H9 (cell line): ENCODE measurements at regions not wholly inside any gene's neighbourhood (a gene's known extent, or its start where the extent isn't known, plus 50 kb on each side); places are given as distances from the start of the nearest gene placed in this dataset.

Experiments used
- DNase-seq: peaks from one replicate; pipeline ENCODE4 v3.0.0-alpha.2; 2017
- H2AFZ ChIP-seq: one replicate; pipeline ENCODE4 v1.6.1; 2013; ENCODE audit warnings: mild to moderate bottlenecking, low read length, control low read depth, moderate library complexity
- H2AK5ac ChIP-seq: 2 replicates; pipeline ENCODE4 v1.6.1; 2013; ENCODE audit warnings: low read length, control low read depth, mixed read lengths; ENCODE audit not compliant: insufficient read length
- H2BK120ac ChIP-seq: one replicate; pipeline ENCODE4 v1.6.1; 2013; ENCODE audit warnings: low read depth, mild to moderate bottlenecking, low read length, control low read depth, inconsistent platforms; ENCODE audit not compliant: poor library complexity, severe bottlenecking
- H2BK12ac ChIP-seq: 2 replicates; pipeline ENCODE4 v1.6.1; 2013; ENCODE audit warnings: low read length, control low read depth, mixed read lengths, low read depth; ENCODE audit not compliant: insufficient read length
- H2BK15ac ChIP-seq: 2 replicates; pipeline ENCODE4 v1.6.1; 2013; ENCODE audit warnings: low read depth, low read length, control low read depth
- H2BK20ac ChIP-seq: one replicate; pipeline ENCODE4 v1.6.1; 2013; ENCODE audit warnings: low read depth, mild to moderate bottlenecking, low read length, control low read depth, inconsistent platforms; ENCODE audit not compliant: poor library complexity, severe bottlenecking
- H2BK5ac ChIP-seq: 2 replicates; pipeline ENCODE4 v1.6.1; 2013; ENCODE audit warnings: low read length, control low read depth, mixed read lengths; ENCODE audit not compliant: insufficient read length
- H3K14ac ChIP-seq: 2 replicates; pipeline ENCODE4 v1.6.1; 2013; ENCODE audit warnings: low read length, control low read depth; ENCODE audit not compliant: insufficient read depth
- H3K18ac ChIP-seq: 2 replicates; pipeline ENCODE4 v1.6.1; 2013; ENCODE audit warnings: low read depth, mild to moderate bottlenecking, mixed read lengths, low read length, control low read depth; ENCODE audit not compliant: insufficient read length
- H3K23ac ChIP-seq: 2 replicates; pipeline ENCODE4 v1.6.1; 2013; ENCODE audit warnings: low read length, control low read depth, mixed read lengths, low read depth; ENCODE audit not compliant: insufficient read length
- H3K23me2 ChIP-seq: 2 replicates; pipeline ENCODE4 v1.6.1; 2013; ENCODE audit warnings: low read depth, mild to moderate bottlenecking, mixed read lengths, low read length, control low read depth; ENCODE audit not compliant: insufficient read length, poor library complexity, severe bottlenecking
- H3K27ac ChIP-seq: 2 replicates; pipeline ENCODE4 v1.5.1; 2013; ENCODE audit warnings: low read length, control low read depth, mixed read lengths, low read depth; ENCODE audit not compliant: insufficient read length
- H3K27me3 ChIP-seq: 2 replicates; pipeline ENCODE4 v1.6.1; 2013; ENCODE audit warnings: low read length, control low read depth, inconsistent platforms; ENCODE audit not compliant: insufficient read depth
- H3K4ac ChIP-seq: 2 replicates; pipeline ENCODE4 v1.6.1; 2013; ENCODE audit warnings: low read depth, mild to moderate bottlenecking, control low read depth, inconsistent platforms, low read length, moderate library complexity
- H3K4me1 ChIP-seq: 2 replicates; pipeline ENCODE4 v1.6.1; 2013; ENCODE audit warnings: low read length, control low read depth, inconsistent platforms; ENCODE audit not compliant: insufficient read depth
- H3K4me2 ChIP-seq: 2 replicates; pipeline ENCODE4 v1.6.1; 2013; ENCODE audit warnings: low read length, control low read depth, mixed read lengths; ENCODE audit not compliant: insufficient read length, insufficient read depth
- H3K56ac ChIP-seq: 2 replicates; pipeline ENCODE4 v1.6.1; 2013; ENCODE audit warnings: low read depth, mild to moderate bottlenecking, mixed read lengths, low read length, control low read depth; ENCODE audit not compliant: insufficient read length
- H3K79me1 ChIP-seq: 2 replicates; pipeline ENCODE4 v1.6.1; 2013; ENCODE audit warnings: low read depth, mild to moderate bottlenecking, moderate library complexity, low read length, control low read depth, inconsistent platforms; ENCODE audit not compliant: insufficient read depth, poor library complexity, severe bottlenecking
- H3K79me2 ChIP-seq: 2 replicates; pipeline ENCODE4 v1.6.1; 2013; ENCODE audit warnings: low read length, control low read depth, inconsistent platforms; ENCODE audit not compliant: insufficient read depth
- H3K9ac ChIP-seq: 2 replicates; pipeline ENCODE4 v1.6.1; 2013; ENCODE audit warnings: low read length, control low read depth, mixed read lengths; ENCODE audit not compliant: insufficient read length; ENCODE audit errors: extremely low read depth
- H3K9me3 ChIP-seq: one replicate; pipeline ENCODE4 v1.6.1; 2013; ENCODE audit warnings: low read depth, low read length, inconsistent platforms; ENCODE audit not compliant: control insufficient read depth
- H3T11ph ChIP-seq: one replicate; pipeline ENCODE4 v1.6.1; 2013; ENCODE audit warnings: mild to moderate bottlenecking, low read length, control low read depth, inconsistent platforms
- H4K20me1 ChIP-seq: one replicate; pipeline ENCODE4 v1.6.1; 2013; ENCODE audit not compliant: control insufficient read depth, insufficient read length, insufficient read depth
- H4K5ac ChIP-seq: 2 replicates; pipeline ENCODE4 v1.6.1; 2013; ENCODE audit warnings: low read depth, mild to moderate bottlenecking, mixed read lengths, low read length, control low read depth; ENCODE audit not compliant: insufficient read length
- H4K8ac ChIP-seq: replicated peaks from 2 replicates; pipeline ENCODE4 v1.6.1; 2013; ENCODE audit warnings: low read length, control low read depth, mixed read lengths, low read depth; ENCODE audit not compliant: insufficient read length
- H4K91ac ChIP-seq: 2 replicates; pipeline ENCODE4 v1.6.1; 2013; ENCODE audit warnings: low read depth, mild to moderate bottlenecking, moderate library complexity, mixed read lengths, low read length, control low read depth; ENCODE audit not compliant: insufficient read length
- H3K27ac Mint-ChIP-seq, 3 experiments: 2 replicates in 2 of 3; 3 replicates in 1 of 3; pipeline ENCODE4 v1.8.0; 2020 to 2021; ENCODE audit warnings: mixed read lengths in 3 of 3, mild to moderate bottlenecking in 1 of 3, moderate library complexity in 1 of 3
- H3K27me3 Mint-ChIP-seq: 2 replicates; pipeline ENCODE4 v1.8.0; 2021; ENCODE audit warnings: low read depth, mild to moderate bottlenecking, moderate library complexity, mixed read lengths
- H3K36me3 Mint-ChIP-seq, 3 experiments: 2 replicates in 2 of 3; 3 replicates in 1 of 3; pipeline ENCODE4 v1.8.0; 2020 to 2021; ENCODE audit warnings: low read depth in 3 of 3, mixed read lengths in 3 of 3; ENCODE audit not compliant: insufficient read depth in 1 of 3
- H3K4me1 Mint-ChIP-seq, 2 experiments: 2 replicates each; pipeline ENCODE4 v1.8.0; 2020; ENCODE audit warnings: mixed read lengths in 2 of 2
- H3K4me3 Mint-ChIP-seq, 2 experiments: 2 replicates in 1 of 2; 3 replicates in 1 of 2; pipeline ENCODE4 v1.8.0; 2020 to 2021; ENCODE audit warnings: mild to moderate bottlenecking in 2 of 2, mixed read lengths in 2 of 2, moderate library complexity in 1 of 2
- H3K9me3 Mint-ChIP-seq, 2 experiments: 2 replicates in 1 of 2; 3 replicates in 1 of 2; pipeline ENCODE4 v1.8.0; 2020; ENCODE audit warnings: mild to moderate bottlenecking in 2 of 2, mixed read lengths in 2 of 2, moderate library complexity in 1 of 2
- WGBS: extraction: QIAGEN DNeasy Blood & Tissue Kit; methylation state at CpG from one replicate; pipeline ENCODE4 v1.1.7; 2013; ENCODE audit warnings: missing lambda C conversion rate, low lambda C conversion rate, mixed read lengths; ENCODE audit not compliant: insufficient read length; ENCODE audit errors: extremely low coverage; 5-methylcytosine and 5-hydroxymethylcytosine counted together
- TF ChIP-seq, protein P1 (sequence below): fragments of 200-600 bp; sonication (generic); conservative IDR thresholded peaks from 3 replicates; pipeline ENCODE4 v1.8.0; 2021; ENCODE audit warnings: antibody characterized with exemption, mild to moderate bottlenecking

DNA sequence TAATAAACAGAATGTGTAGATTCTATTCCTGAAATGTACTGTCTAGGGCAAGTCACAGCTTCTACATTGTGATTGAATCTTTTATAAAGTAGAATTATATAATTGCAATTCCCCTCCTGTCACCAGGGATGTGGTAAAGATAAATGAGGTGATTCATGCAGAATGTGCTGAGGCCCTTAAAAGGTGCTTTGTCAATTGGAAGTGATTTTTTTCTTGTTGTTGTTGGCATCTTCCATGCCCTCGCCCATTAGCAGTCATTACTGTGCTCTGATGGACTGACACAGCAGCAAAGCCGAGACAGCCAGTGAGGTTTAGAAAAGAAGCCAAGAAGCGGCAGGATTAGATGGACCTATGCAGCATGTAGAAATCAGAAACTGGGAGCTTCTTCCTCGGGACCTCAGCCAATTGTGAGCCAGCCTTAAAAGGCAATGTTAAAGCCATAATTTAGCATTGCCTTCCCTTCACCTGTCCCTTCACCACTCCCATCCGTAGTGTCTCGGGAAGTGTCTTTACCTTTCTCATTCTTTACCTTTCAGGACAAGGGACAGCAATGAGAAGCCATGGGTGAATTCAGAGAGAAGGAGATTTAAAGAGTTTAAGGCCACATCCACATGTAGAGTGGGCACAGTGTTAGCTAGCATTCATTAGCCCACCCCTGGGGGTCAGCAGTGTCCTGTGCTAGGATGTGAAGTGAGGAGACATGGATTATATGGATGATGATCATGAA lies 257.8 kb downstream of the PLK2 start:
- Histone ChIP-seq H2BK12ac (no peak overlapping the region), H2BK15ac (no peak overlapping the region), H3K56ac (no peak overlapping the region), H2BK5ac (no peak overlapping the region), H4K8ac (no peak overlapping the region), H3K27me3 (no peaks in the 10 kb centered on the region), H3K4me2 (no peak overlapping the region), H3K9ac (no peak overlapping the region), H3K18ac (no peak overlapping the region), H3K14ac (no peak overlapping the region), H3K4ac (no peak overlapping the region), H3K23me2 (no peaks in the 10 kb centered on the region), H3K9me3 (no peaks in the 10 kb centered on the region), H2BK120ac (no peak overlapping the region), H3K27ac (no peak overlapping the region), H3K79me2 (no peaks in the 10 kb centered on the region), H3K23ac (no peak overlapping the region), H2BK20ac (no peak overlapping the region), H2AK5ac (no peak overlapping the region), H3K79me1 (no peaks in the 10 kb centered on the region), H4K20me1 (no peaks in the 10 kb centered on the region), H4K91ac (no peak overlapping the region), H3K4me1 (no peaks in the 10 kb centered on the region), H3T11ph (no peak overlapping the region), H4K5ac (no peak overlapping the region), H2AFZ (no peak overlapping the region)
- Mint-ChIP-seq H3K4me1 (no peaks in the 10 kb centered on the region), H3K4me3 (no peak overlapping the region), H3K36me3 (no peaks in the 10 kb centered on the region), H3K9me3 (peaks cover 0 to 2% of the 10 kb centered on the region in 2 experiments; a peak in 1 of 5 replicates), H3K27ac (no peak overlapping the region), H3K27me3 (no peaks in the 10 kb centered on the region)
- no CpG with 5 or more reads among the region's 6 CpGs for WGBS
- TF ChIP-seq, protein P1, sequence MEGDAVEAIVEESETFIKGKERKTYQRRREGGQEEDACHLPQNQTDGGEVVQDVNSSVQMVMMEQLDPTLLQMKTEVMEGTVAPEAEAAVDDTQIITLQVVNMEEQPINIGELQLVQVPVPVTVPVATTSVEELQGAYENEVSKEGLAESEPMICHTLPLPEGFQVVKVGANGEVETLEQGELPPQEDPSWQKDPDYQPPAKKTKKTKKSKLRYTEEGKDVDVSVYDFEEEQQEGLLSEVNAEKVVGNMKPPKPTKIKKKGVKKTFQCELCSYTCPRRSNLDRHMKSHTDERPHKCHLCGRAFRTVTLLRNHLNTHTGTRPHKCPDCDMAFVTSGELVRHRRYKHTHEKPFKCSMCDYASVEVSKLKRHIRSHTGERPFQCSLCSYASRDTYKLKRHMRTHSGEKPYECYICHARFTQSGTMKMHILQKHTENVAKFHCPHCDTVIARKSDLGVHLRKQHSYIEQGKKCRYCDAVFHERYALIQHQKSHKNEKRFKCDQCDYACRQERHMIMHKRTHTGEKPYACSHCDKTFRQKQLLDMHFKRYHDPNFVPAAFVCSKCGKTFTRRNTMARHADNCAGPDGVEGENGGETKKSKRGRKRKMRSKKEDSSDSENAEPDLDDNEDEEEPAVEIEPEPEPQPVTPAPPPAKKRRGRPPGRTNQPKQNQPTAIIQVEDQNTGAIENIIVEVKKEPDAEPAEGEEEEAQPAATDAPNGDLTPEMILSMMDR = no peak
- DNase-seq = no peak
